ENCODE measurements at regions not wholly inside any gene's neighbourhood (a gene's known extent, or its start where the extent isn't known, plus 50 kb on each side); places are given as distances from the start of the nearest gene placed in this dataset.

- no peak for TF ChIP-seq POLR2A (IDR thresholded peaks at IDR 0.05; ENCODE audit: low read length)
- TF ChIP-seq GATA1 (IDR thresholded peaks at IDR 0.05; ENCODE audit: low read depth, low read length) = no peak
Measured at GRCh38 chr20:12891643-12892042, 117.1 kb upstream of the SPTLC3 start.
